Right lung (tissue), 2 donors: ENCODE measurements at regions not wholly inside any gene's neighbourhood (a gene's known extent, or its start where the extent isn't known, plus 50 kb on each side); places are given as distances from the start of the nearest gene placed in this dataset.

Source experiments
- DNase-seq, 2 donors: peaks; one replicate each; pipeline ENCODE4 v3.0.0-alpha.2; 2013

GRCh38 chr7:142334236-142334635, 76.4 kb upstream of the PRSS58 start:
- DNase-seq, result no peak

- DNase-seq, result no peak
Measured at GRCh38 chr7:142332421-142332820, 74.6 kb upstream of the PRSS58 start.

GRCh38 chr7:142331941-142332340, 74.1 kb upstream of the PRSS58 start:
- DNase-seq, result no peak

GRCh38 chr7:142329062-142329790, 71.4 kb upstream of the PRSS58 start:
- no peak for DNase-seq

GRCh38 chr7:142328551-142328950, 70.7 kb upstream of the PRSS58 start:
- DNase-seq, result no peak

- DNase-seq, result no peak
Measured at GRCh38 chr7:142327628-142328405, 70.0 kb upstream of the PRSS58 start.

- DNase-seq, result no peak
Measured at GRCh38 chr7:142323706-142324105, 65.8 kb upstream of the PRSS58 start.

- DNase-seq, result no peak
Measured at GRCh38 chr7:142321391-142321790, 63.5 kb upstream of the PRSS58 start.

GRCh38 chr7:142320883-142321282, 63.0 kb upstream of the PRSS58 start:
- DNase-seq, result no peak

GRCh38 chr7:142319970-142320369, 62.1 kb upstream of the PRSS58 start:
- no peak for DNase-seq

GRCh38 chr7:142314281-142314680, 56.4 kb upstream of the PRSS58 start:
- no peak for DNase-seq

GRCh38 chr7:142313528-142313927, 55.7 kb upstream of the PRSS58 start:
- DNase-seq, result no peak

- no peak for DNase-seq
Measured at GRCh38 chr7:142311876-142312275, 54.0 kb upstream of the PRSS58 start.

GRCh38 chr7:142308918-142309317, 51.1 kb upstream of the PRSS58 start:
- no peak for DNase-seq

GRCh38 chr7:142308326-142308725, 50.5 kb upstream of the PRSS58 start:
- no peak for DNase-seq
